HG02884 (cell line): ENCODE measurements at regions not wholly inside any gene's neighbourhood (a gene's known extent, or its start where the extent isn't known, plus 50 kb on each side); places are given as distances from the start of the nearest gene placed in this dataset.
"Not testable (repeated sequence)": the region's sequence is repeated elsewhere in the genome, so short reads cannot be mapped to it uniquely, and the experiment has no call there.

Experiments
- ATAC-seq: cut with Tn5 transposase; IDR thresholded peaks from one replicate; pipeline ENCODE4 v1.9.1; 2021; ENCODE audit warnings: mild to moderate bottlenecking, moderate library complexity; ENCODE audit not compliant: unreplicated experiment

GRCh38 chr4:122100508-122100907 is 51.6 kb upstream of the BLTP1 start:
- no peak for ATAC-seq

GRCh38 chr4:122099896-122100295 is 52.2 kb upstream of the BLTP1 start:
- ATAC-seq, result no peak

- ATAC-seq, result no peak
These were observed 60.2 kb upstream of the BLTP1 start for GRCh38 chr4:122091836-122092405.

DNA sequence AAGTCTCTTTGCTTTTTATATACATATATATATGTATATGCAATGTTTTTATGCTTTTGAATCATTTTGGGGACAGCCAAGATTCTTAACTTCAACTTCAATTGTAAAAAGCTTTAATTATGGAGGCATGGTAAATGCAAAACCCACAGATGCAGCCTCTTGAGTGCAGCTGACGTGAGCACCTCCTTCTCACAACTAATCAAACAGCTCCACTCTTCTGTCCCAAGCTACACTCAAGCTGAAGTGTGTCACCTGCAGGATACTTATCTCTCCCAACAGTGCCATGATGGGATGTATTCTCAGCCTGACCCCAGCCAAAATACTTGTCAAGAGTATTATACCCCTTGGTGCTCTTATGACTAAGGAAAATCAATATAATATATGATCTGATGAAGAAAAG is 60.7 kb upstream of the BLTP1 start:
- ATAC-seq, result no peak

DNA sequence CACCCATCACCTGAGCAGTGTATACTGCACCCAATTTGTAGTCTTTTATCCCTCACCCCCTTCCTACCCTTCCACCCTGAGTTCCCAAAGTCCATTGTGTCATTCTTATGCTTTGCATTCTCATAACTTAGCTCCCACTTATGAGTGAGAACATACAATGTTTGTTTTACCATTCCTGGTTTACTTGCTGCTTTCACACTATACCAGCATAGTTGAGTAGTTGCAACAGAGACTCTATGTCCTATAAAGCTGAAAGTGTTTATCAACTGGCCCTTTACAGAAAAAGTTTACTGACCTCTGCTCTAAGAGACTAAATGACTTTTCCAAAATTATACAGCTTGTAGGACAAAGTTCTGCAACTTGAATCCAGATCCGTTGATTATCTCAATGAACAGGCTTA is 61.1 kb upstream of the BLTP1 start:
- no peak for ATAC-seq

GRCh38 chr4:122086338-122087065 is 65.6 kb upstream of the BLTP1 start:
- ATAC-seq, result no peak

- no peak for ATAC-seq
These were observed 68.1 kb upstream of the BLTP1 start for GRCh38 chr4:122083989-122084388.

DNA sequence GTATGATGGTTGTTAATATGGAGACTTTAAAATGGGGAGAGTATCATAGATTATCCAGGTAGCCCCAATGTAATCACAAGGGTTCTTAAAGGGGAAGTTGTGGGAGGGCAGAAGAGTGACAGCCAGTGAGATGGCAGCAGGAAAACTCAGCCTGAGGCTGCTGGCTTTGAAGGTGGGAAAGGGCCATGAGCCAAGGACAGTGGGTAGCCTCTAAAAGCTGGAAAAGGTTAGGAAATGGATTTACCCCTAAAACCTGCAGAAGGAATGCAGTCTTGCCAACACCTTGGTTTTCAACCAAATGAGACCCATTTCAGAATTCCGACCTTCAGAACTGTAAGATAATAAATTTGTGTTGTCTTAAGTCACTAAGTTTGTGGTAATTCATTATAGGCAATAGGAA is 68.8 kb upstream of the BLTP1 start:
- ATAC-seq, result no peak

DNA sequence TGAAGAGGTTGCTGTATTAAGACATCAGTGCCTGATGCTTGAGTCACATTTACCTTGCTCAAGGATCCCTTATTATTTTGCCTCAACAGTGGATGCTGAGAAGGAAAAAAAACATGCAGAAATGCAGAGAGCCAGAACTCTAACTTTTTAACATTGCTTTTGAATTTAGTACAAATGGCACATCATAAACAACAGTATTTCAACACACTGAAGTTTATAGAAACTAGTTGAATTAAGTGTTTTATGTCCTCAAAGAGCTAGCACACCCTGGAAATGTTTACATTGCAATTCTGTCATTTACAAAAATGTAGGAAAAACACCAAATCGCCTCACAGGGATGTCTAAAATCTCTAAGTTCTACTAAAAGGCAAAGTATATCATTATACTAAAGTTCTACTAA is 69.5 kb upstream of the BLTP1 start:
- no peak for ATAC-seq

- not testable (repeated sequence) for ATAC-seq
These were observed 74.5 kb upstream of the BLTP1 start for GRCh38 chr4:122077653-122078052.

GRCh38 chr4:122076835-122077234 is 75.3 kb upstream of the BLTP1 start:
- ATAC-seq, result not testable (repeated sequence)

GRCh38 chr4:122073615-122074014 is 78.5 kb upstream of the BLTP1 start:
- no peak for ATAC-seq

- ATAC-seq, result no peak
These were observed 86.2 kb upstream of the BLTP1 start for GRCh38 chr4:122065915-122066314.

- no peak for ATAC-seq
These were observed 87.0 kb upstream of the BLTP1 start for GRCh38 chr4:122065149-122065548.

GRCh38 chr4:122053186-122053585 is 98.9 kb upstream of the BLTP1 start:
- no peak for ATAC-seq

DNA sequence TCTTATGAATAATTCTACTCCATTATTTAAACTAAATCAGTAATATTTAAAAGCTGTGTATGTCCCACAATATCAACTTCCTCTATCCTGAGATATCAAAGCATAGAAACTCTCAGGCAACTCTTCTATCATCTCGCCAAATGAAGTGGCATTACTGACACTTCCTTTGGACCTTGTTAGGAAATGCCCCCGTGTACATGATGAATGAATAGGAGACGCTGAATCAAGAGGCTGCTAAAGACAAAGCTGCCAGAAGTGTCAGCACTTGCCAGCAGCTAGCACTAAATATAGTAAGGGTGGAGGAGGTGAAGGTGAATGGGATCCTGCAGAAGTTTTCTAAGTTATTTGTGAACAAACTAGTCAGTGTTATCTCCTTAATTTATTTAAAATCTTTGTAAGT is 99.5 kb upstream of the BLTP1 start:
- no peak for ATAC-seq

DNA sequence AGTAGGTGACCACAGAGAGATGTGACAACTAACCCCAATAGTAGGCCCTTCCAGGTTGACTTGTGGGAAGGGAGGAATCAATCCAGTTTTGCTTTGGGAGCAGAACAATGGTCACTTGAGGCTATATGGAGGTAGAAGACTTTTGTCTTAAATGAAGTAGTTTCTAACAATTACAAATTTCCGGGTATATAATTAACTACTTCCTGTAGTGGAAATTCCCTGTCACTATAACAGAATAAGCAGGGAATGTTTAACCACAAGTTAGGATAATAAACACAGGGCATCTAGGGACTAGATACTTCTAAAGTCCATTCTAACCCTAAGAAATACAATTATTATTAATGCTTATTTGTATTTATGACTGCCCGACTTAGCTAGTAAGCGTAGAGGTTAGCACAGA is 99.0 kb upstream of the TRPC3 start:
- no peak for ATAC-seq

DNA sequence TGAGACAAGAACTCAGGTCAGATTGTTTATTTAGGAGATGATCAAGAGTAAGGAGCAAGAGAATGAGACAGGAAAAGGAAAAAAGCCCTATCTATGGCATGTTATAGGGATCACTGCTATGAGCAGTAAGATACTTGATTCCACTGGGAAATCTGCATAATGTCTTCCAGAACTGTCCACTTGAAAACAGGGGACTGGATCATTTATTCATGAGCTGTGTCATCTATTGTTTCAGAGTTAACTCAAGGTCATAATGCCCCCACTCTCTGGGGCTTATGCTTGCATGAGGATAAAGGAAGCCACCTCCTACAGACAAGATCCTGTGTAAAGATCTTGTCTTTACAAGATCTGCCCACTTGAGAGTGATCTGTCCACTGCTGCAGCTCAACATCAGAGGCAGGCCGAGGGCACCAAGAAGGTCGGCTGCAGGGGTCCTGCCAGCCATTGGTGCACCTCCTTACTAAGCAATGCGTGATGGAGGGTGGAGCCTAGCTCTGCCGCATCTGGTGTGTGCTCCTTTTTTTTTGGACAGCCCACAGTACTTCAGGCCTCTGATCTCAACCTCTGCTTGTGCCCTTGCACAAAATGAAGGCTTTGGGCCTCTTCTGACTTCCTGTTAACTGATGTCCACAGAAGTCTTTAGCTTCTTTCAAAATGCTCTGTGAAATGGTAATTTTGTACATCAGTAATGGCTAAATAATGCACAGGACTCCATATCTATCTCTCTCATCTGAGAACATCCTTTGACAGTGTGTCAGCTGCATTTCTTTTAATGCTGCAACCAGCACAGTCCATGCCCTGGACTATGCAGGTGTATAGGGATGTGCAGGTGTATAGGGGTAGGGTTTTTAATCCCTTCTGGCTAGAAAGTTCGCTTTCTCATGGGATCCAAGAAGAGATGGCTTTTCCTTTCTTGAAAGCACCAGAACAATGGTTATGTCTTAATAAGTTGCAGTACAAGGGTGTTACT is 95.9 kb upstream of the TRPC3 start:
- ATAC-seq, result no peak

GRCh38 chr4:122046255-122046654 is 94.4 kb upstream of the TRPC3 start:
- ATAC-seq, result no peak

DNA sequence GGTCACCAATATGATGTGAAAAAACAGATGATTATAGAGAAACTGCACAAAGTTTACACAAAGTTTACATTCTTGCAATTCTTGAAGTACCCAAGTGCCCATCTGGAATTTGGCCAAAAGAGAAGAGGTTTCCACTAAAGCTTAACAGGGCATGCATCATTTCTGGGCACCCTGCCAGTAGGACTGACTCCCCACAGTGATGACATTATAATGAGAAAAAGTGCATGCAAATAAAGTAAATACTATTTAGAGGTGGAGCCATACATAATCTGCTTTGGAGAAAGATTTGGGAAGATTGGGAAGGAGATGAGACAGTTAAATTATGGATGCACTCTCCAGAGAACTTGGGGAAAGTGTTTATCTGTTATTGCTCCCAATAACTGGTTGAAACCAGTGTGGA is 93.7 kb upstream of the TRPC3 start:
- ATAC-seq, result no peak

GRCh38 chr4:122044501-122044900 is 92.6 kb upstream of the TRPC3 start:
- ATAC-seq, result no peak

DNA sequence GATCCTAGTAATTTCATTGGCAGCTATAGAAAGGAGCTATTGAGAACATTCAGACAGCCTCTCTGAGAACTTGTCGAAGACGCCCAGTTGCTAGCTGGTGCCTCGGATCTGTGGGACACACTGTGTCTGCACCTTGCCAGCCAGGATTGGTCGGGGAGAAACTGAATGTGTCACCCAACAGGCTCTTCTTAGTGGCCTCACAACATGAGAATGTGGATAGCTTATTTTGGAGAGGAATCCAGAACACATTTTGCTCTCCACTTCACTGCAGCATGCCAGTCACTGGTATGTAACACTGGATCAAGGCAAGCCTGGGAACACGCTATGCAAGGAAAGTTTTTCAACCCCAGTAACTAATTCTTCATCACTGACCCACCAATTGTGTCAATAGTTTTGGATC is 89.5 kb upstream of the TRPC3 start:
- no peak for ATAC-seq
